H9 (cell line): ENCODE measurements at regions not wholly inside any gene's neighbourhood (a gene's known extent, or its start where the extent isn't known, plus 50 kb on each side); places are given as distances from the start of the nearest gene placed in this dataset.

Experiments
- DNase-seq: peaks from one replicate; pipeline ENCODE4 v3.0.0-alpha.2; 2017
- H2AFZ ChIP-seq: one replicate; pipeline ENCODE4 v1.6.1; 2013; ENCODE audit warnings: mild to moderate bottlenecking, low read length, control low read depth, moderate library complexity
- H2AK5ac ChIP-seq: 2 replicates; pipeline ENCODE4 v1.6.1; 2013; ENCODE audit warnings: low read length, control low read depth, mixed read lengths; ENCODE audit not compliant: insufficient read length
- H2BK120ac ChIP-seq: one replicate; pipeline ENCODE4 v1.6.1; 2013; ENCODE audit warnings: low read depth, mild to moderate bottlenecking, low read length, control low read depth, inconsistent platforms; ENCODE audit not compliant: poor library complexity, severe bottlenecking
- H2BK12ac ChIP-seq: 2 replicates; pipeline ENCODE4 v1.6.1; 2013; ENCODE audit warnings: low read length, control low read depth, mixed read lengths, low read depth; ENCODE audit not compliant: insufficient read length
- H2BK15ac ChIP-seq: 2 replicates; pipeline ENCODE4 v1.6.1; 2013; ENCODE audit warnings: low read depth, low read length, control low read depth
- H2BK20ac ChIP-seq: one replicate; pipeline ENCODE4 v1.6.1; 2013; ENCODE audit warnings: low read depth, mild to moderate bottlenecking, low read length, control low read depth, inconsistent platforms; ENCODE audit not compliant: poor library complexity, severe bottlenecking
- H2BK5ac ChIP-seq: 2 replicates; pipeline ENCODE4 v1.6.1; 2013; ENCODE audit warnings: low read length, control low read depth, mixed read lengths; ENCODE audit not compliant: insufficient read length
- H3K14ac ChIP-seq: 2 replicates; pipeline ENCODE4 v1.6.1; 2013; ENCODE audit warnings: low read length, control low read depth; ENCODE audit not compliant: insufficient read depth
- H3K18ac ChIP-seq: 2 replicates; pipeline ENCODE4 v1.6.1; 2013; ENCODE audit warnings: low read depth, mild to moderate bottlenecking, mixed read lengths, low read length, control low read depth; ENCODE audit not compliant: insufficient read length
- H3K23ac ChIP-seq: 2 replicates; pipeline ENCODE4 v1.6.1; 2013; ENCODE audit warnings: low read length, control low read depth, mixed read lengths, low read depth; ENCODE audit not compliant: insufficient read length
- H3K23me2 ChIP-seq: 2 replicates; pipeline ENCODE4 v1.6.1; 2013; ENCODE audit warnings: low read depth, mild to moderate bottlenecking, mixed read lengths, low read length, control low read depth; ENCODE audit not compliant: insufficient read length, poor library complexity, severe bottlenecking
- H3K27ac ChIP-seq: 2 replicates; pipeline ENCODE4 v1.5.1; 2013; ENCODE audit warnings: low read length, control low read depth, mixed read lengths, low read depth; ENCODE audit not compliant: insufficient read length
- H3K27me3 ChIP-seq: 2 replicates; pipeline ENCODE4 v1.6.1; 2013; ENCODE audit warnings: low read length, control low read depth, inconsistent platforms; ENCODE audit not compliant: insufficient read depth
- H3K4ac ChIP-seq: 2 replicates; pipeline ENCODE4 v1.6.1; 2013; ENCODE audit warnings: low read depth, mild to moderate bottlenecking, control low read depth, inconsistent platforms, low read length, moderate library complexity
- H3K4me1 ChIP-seq: 2 replicates; pipeline ENCODE4 v1.6.1; 2013; ENCODE audit warnings: low read length, control low read depth, inconsistent platforms; ENCODE audit not compliant: insufficient read depth
- H3K4me2 ChIP-seq: 2 replicates; pipeline ENCODE4 v1.6.1; 2013; ENCODE audit warnings: low read length, control low read depth, mixed read lengths; ENCODE audit not compliant: insufficient read length, insufficient read depth
- H3K56ac ChIP-seq: 2 replicates; pipeline ENCODE4 v1.6.1; 2013; ENCODE audit warnings: low read depth, mild to moderate bottlenecking, mixed read lengths, low read length, control low read depth; ENCODE audit not compliant: insufficient read length
- H3K79me1 ChIP-seq: 2 replicates; pipeline ENCODE4 v1.6.1; 2013; ENCODE audit warnings: low read depth, mild to moderate bottlenecking, moderate library complexity, low read length, control low read depth, inconsistent platforms; ENCODE audit not compliant: insufficient read depth, poor library complexity, severe bottlenecking
- H3K79me2 ChIP-seq: 2 replicates; pipeline ENCODE4 v1.6.1; 2013; ENCODE audit warnings: low read length, control low read depth, inconsistent platforms; ENCODE audit not compliant: insufficient read depth
- H3K9ac ChIP-seq: 2 replicates; pipeline ENCODE4 v1.6.1; 2013; ENCODE audit warnings: low read length, control low read depth, mixed read lengths; ENCODE audit not compliant: insufficient read length; ENCODE audit errors: extremely low read depth
- H3K9me3 ChIP-seq: one replicate; pipeline ENCODE4 v1.6.1; 2013; ENCODE audit warnings: low read depth, low read length, inconsistent platforms; ENCODE audit not compliant: control insufficient read depth
- H3T11ph ChIP-seq: one replicate; pipeline ENCODE4 v1.6.1; 2013; ENCODE audit warnings: mild to moderate bottlenecking, low read length, control low read depth, inconsistent platforms
- H4K20me1 ChIP-seq: one replicate; pipeline ENCODE4 v1.6.1; 2013; ENCODE audit not compliant: control insufficient read depth, insufficient read length, insufficient read depth
- H4K5ac ChIP-seq: 2 replicates; pipeline ENCODE4 v1.6.1; 2013; ENCODE audit warnings: low read depth, mild to moderate bottlenecking, mixed read lengths, low read length, control low read depth; ENCODE audit not compliant: insufficient read length
- H4K8ac ChIP-seq: replicated peaks from 2 replicates; pipeline ENCODE4 v1.6.1; 2013; ENCODE audit warnings: low read length, control low read depth, mixed read lengths, low read depth; ENCODE audit not compliant: insufficient read length
- H4K91ac ChIP-seq: 2 replicates; pipeline ENCODE4 v1.6.1; 2013; ENCODE audit warnings: low read depth, mild to moderate bottlenecking, moderate library complexity, mixed read lengths, low read length, control low read depth; ENCODE audit not compliant: insufficient read length
- H3K27ac Mint-ChIP-seq, 3 experiments: 2 replicates in 2 of 3; 3 replicates in 1 of 3; pipeline ENCODE4 v1.8.0; 2020 to 2021; ENCODE audit warnings: mixed read lengths in 3 of 3, mild to moderate bottlenecking in 1 of 3, moderate library complexity in 1 of 3
- H3K27me3 Mint-ChIP-seq: 2 replicates; pipeline ENCODE4 v1.8.0; 2021; ENCODE audit warnings: low read depth, mild to moderate bottlenecking, moderate library complexity, mixed read lengths
- H3K36me3 Mint-ChIP-seq, 3 experiments: 2 replicates in 2 of 3; 3 replicates in 1 of 3; pipeline ENCODE4 v1.8.0; 2020 to 2021; ENCODE audit warnings: low read depth in 3 of 3, mixed read lengths in 3 of 3; ENCODE audit not compliant: insufficient read depth in 1 of 3
- H3K4me1 Mint-ChIP-seq, 2 experiments: 2 replicates each; pipeline ENCODE4 v1.8.0; 2020; ENCODE audit warnings: mixed read lengths in 2 of 2
- H3K4me3 Mint-ChIP-seq, 2 experiments: 2 replicates in 1 of 2; 3 replicates in 1 of 2; pipeline ENCODE4 v1.8.0; 2020 to 2021; ENCODE audit warnings: mild to moderate bottlenecking in 2 of 2, mixed read lengths in 2 of 2, moderate library complexity in 1 of 2
- H3K9me3 Mint-ChIP-seq, 2 experiments: 2 replicates in 1 of 2; 3 replicates in 1 of 2; pipeline ENCODE4 v1.8.0; 2020; ENCODE audit warnings: mild to moderate bottlenecking in 2 of 2, mixed read lengths in 2 of 2, moderate library complexity in 1 of 2
- WGBS: extraction: QIAGEN DNeasy Blood & Tissue Kit; methylation state at CpG from one replicate; pipeline ENCODE4 v1.1.7; 2013; ENCODE audit warnings: missing lambda C conversion rate, low lambda C conversion rate, mixed read lengths; ENCODE audit not compliant: insufficient read length; ENCODE audit errors: extremely low coverage; 5-methylcytosine and 5-hydroxymethylcytosine counted together
- TF ChIP-seq, protein P1 (sequence below): fragments of 200-600 bp; sonication (generic); conservative IDR thresholded peaks from 3 replicates; pipeline ENCODE4 v1.8.0; 2021; ENCODE audit warnings: antibody characterized with exemption, mild to moderate bottlenecking

DNA sequence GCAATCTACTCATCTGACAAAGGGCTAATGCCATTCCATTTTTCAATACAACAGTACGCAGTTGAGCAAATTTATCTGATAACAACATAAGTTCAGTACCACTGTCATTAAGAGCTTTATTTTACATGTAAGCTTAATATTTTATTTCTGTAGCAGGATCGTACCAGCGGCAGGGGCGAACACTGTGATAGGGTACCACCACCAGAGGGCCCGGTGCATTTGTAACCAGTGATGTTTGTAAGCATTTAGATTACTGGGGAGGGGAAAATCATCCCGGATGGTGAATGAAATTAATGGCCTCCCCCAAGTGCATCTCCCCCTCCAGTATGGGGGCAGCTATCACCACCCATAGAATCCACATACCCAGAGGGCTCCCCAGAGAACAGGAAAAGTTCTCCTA lies 179.0 kb downstream of the ADGRA3 start:
- TF ChIP-seq, protein P1, sequence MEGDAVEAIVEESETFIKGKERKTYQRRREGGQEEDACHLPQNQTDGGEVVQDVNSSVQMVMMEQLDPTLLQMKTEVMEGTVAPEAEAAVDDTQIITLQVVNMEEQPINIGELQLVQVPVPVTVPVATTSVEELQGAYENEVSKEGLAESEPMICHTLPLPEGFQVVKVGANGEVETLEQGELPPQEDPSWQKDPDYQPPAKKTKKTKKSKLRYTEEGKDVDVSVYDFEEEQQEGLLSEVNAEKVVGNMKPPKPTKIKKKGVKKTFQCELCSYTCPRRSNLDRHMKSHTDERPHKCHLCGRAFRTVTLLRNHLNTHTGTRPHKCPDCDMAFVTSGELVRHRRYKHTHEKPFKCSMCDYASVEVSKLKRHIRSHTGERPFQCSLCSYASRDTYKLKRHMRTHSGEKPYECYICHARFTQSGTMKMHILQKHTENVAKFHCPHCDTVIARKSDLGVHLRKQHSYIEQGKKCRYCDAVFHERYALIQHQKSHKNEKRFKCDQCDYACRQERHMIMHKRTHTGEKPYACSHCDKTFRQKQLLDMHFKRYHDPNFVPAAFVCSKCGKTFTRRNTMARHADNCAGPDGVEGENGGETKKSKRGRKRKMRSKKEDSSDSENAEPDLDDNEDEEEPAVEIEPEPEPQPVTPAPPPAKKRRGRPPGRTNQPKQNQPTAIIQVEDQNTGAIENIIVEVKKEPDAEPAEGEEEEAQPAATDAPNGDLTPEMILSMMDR, result peak; percentile 57
- no peak overlapping the region for H2BK15ac ChIP-seq
- H3K4me2 ChIP-seq, result no peak overlapping the region
- no peak overlapping the region for H3K14ac ChIP-seq
- no peak overlapping the region for H3K56ac ChIP-seq
- H3K9me3 ChIP-seq, result no peaks in the 10 kb centered on the region
- H3K23me2 ChIP-seq, result no peaks in the 10 kb centered on the region
- Mint-ChIP-seq H3K9me3 (peaks cover 3 to 7% of the 10 kb centered on the region in 2 experiments; a peak in 2 of 5 replicates), H3K4me1 (peaks cover 0 to 3% of the 10 kb centered on the region in 2 experiments; a peak in 1 of 4 replicates), H3K27me3 (no peaks in the 10 kb centered on the region), H3K4me3 (no peak overlapping the region), H3K27ac (no peak overlapping the region), H3K36me3 (peaks cover 7% of the 10 kb centered on the region in 3 experiments; a peak in 6 of 7 replicates)
- no peak overlapping the region for H2AFZ ChIP-seq
- H3K9ac ChIP-seq, result no peak overlapping the region
- no peak overlapping the region for H4K8ac ChIP-seq
- no peak overlapping the region for H3K4ac ChIP-seq
- H4K5ac ChIP-seq, result no peak overlapping the region
- H4K91ac ChIP-seq, result no peak overlapping the region
- no peak overlapping the region for H3K18ac ChIP-seq
- H2BK12ac ChIP-seq, result no peak overlapping the region
- H2AK5ac ChIP-seq, result no peak overlapping the region
- no peak overlapping the region for H3K23ac ChIP-seq
- H3K79me1 ChIP-seq, result no peaks in the 10 kb centered on the region
- H2BK120ac ChIP-seq, result no peak overlapping the region
- H4K20me1 ChIP-seq, result no peaks in the 10 kb centered on the region
- no CpG with 5 or more reads among the region's 6 CpGs for WGBS
- H3K27ac ChIP-seq, result no peak overlapping the region
- no peaks in the 10 kb centered on the region for H3K4me1 ChIP-seq
- H3K79me2 ChIP-seq, result no peaks in the 10 kb centered on the region
- no peak overlapping the region for H3T11ph ChIP-seq
- no peak for DNase-seq
- no peak overlapping the region for H2BK5ac ChIP-seq
- H3K27me3 ChIP-seq, result no peaks in the 10 kb centered on the region
- H2BK20ac ChIP-seq, result no peak overlapping the region
